Caco-2 (cell line): ENCODE measurements at regions not wholly inside any gene's neighbourhood (a gene's known extent, or its start where the extent isn't known, plus 50 kb on each side); places are given as distances from the start of the nearest gene placed in this dataset.

Experiments
- BruUV-seq: library from RNA; stranded (reverse); fragments of 400-500 nt; replicated peaks from 2 replicates; lab custom pipeline; 2021; lab: Mats Ljungman, UMichigan
- CTCF ChIA-PET: fragments of 300-600 bp; sonication (Branson Sonifier 250); formaldehyde crosslinking; loops from one replicate; lab custom pipeline; 2022; ENCODE audit warnings: antibody characterized with exemption; lab: Charles Lee
- POLR2A ChIA-PET: fragments of 300-600 bp; sonication (Branson Sonifier 250); formaldehyde crosslinking; loops from one replicate; lab custom pipeline; 2022; ENCODE audit warnings: antibody characterized with exemption; lab: Charles Lee
- DNase-seq, 2 experiments: peaks; one replicate each; pipeline versions ENCODE4 v3.0.0 to v3.0.0-alpha.2; 2020 to 2022
- H3K27me3 ChIP-seq: replicated peaks from 2 replicates; pipeline ENCODE4 v1.6.0; 2011; ENCODE audit warnings: low read length; ENCODE audit not compliant: control insufficient read depth, insufficient read depth
- H3K36me3 ChIP-seq: 2 replicates; pipeline ENCODE4 v1.5.1; 2011; ENCODE audit warnings: low read length; ENCODE audit not compliant: control insufficient read depth, insufficient read depth
- H3K4me1 ChIP-seq: fragments of 250-450 bp; sonication (Bioruptor Pico); 2 replicates; pipeline ENCODE4 v1.5.1; 2020; ENCODE audit warnings: mild to moderate bottlenecking
- H3K4me3 ChIP-seq: 2 replicates; pipeline ENCODE4 v1.5.1; 2011; ENCODE audit warnings: low read depth, mild to moderate bottlenecking, control low read depth, low read length
- H3K9me3 ChIP-seq: fragments of 250-450 bp; sonication (Bioruptor Pico); 2 replicates; pipeline ENCODE4 v1.5.1; 2020; ENCODE audit warnings: mild to moderate bottlenecking, moderate library complexity
- H3K27ac Mint-ChIP-seq: one replicate; pipeline ENCODE4 v1.8.0; 2022; ENCODE audit warnings: mixed read lengths; ENCODE audit not compliant: unreplicated experiment
- H3K27me3 Mint-ChIP-seq: one replicate; pipeline ENCODE4 v1.8.0; 2022; ENCODE audit warnings: mixed read lengths; ENCODE audit not compliant: insufficient read depth, unreplicated experiment
- H3K36me3 Mint-ChIP-seq: one replicate; pipeline ENCODE4 v1.8.0; 2022; ENCODE audit warnings: mild to moderate bottlenecking, mixed read lengths; ENCODE audit not compliant: insufficient read depth, unreplicated experiment
- H3K4me1 Mint-ChIP-seq: one replicate; pipeline ENCODE4 v1.8.0; 2022; ENCODE audit warnings: low read depth, mixed read lengths; ENCODE audit not compliant: unreplicated experiment
- H3K4me3 Mint-ChIP-seq: one replicate; pipeline ENCODE4 v1.8.0; 2022; ENCODE audit warnings: mild to moderate bottlenecking, moderate library complexity, mixed read lengths; ENCODE audit not compliant: unreplicated experiment
- H3K9me3 Mint-ChIP-seq: one replicate; pipeline ENCODE4 v1.8.0; 2022; ENCODE audit warnings: mixed read lengths; ENCODE audit not compliant: unreplicated experiment
- intact Hi-C: fragments of 100-400 bp; cut with micrococcal nuclease; formaldehyde crosslinking; loops from one replicate; pipeline ENCODE4 v1.10.0; 2022; ENCODE audit not compliant: unreplicated experiment
- TF ChIP-seq, protein P1 (sequence below), 2 experiments: fragments of 200-600 bp in 1 of 2; IDR thresholded peaks; 1 replicate in 1 of 2; 2 replicates in 1 of 2; pipeline versions ENCODE4 v1.5.1 to v1.8.0; 2011 to 2022; ENCODE audit warnings: antibody characterized with exemption in 1 of 2, control low read depth in 1 of 2, inconsistent platforms in 1 of 2, low read depth in 1 of 2, low read length in 1 of 2, mild to moderate bottlenecking in 1 of 2, moderate library complexity in 1 of 2; ENCODE audit not compliant: insufficient read depth in 1 of 2, severe bottlenecking in 1 of 2, unreplicated experiment in 1 of 2

DNA sequence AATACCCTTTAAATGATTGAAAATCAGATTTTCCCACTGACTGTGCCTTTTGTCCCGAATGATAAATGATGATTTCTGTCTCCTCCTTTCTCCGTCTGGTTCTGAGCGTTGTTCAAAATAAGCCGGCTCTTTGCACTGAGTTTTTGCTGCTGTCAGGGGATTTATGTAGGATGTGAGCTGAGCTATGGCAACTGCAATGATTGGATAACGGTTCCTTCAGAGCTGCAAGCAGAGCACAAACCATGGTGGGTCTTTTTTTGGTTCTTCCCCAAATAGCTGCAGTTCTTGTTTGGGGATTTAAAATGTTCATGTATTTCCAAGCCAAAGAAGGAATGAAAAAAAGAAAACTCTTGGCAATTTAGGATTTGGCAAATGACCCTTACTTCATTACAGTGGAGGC lies 124.5 kb upstream of the CASK start:
- Histone ChIP-seq H3K4me1 (no peaks in the 10 kb centered on the region), H3K27me3 (no peaks in the 10 kb centered on the region), H3K9me3 (no peaks in the 10 kb centered on the region), H3K36me3 (no peaks in the 10 kb centered on the region), H3K4me3 (no peak overlapping the region)
- POLR2A ChIA-PET: no interaction called here
- CTCF ChIA-PET: no interaction called here
- no peak overlapping the region for H3K27ac Mint-ChIP-seq
- H3K36me3 Mint-ChIP-seq: no peaks in the 10 kb centered on the region
- intact Hi-C loops: no loop called here
- no TSS peak for BruUV-seq
- H3K4me3 Mint-ChIP-seq: no peak overlapping the region
- peaks cover 6% of the 10 kb centered on the region for H3K4me1 Mint-ChIP-seq
- TF ChIP-seq, protein P1, sequence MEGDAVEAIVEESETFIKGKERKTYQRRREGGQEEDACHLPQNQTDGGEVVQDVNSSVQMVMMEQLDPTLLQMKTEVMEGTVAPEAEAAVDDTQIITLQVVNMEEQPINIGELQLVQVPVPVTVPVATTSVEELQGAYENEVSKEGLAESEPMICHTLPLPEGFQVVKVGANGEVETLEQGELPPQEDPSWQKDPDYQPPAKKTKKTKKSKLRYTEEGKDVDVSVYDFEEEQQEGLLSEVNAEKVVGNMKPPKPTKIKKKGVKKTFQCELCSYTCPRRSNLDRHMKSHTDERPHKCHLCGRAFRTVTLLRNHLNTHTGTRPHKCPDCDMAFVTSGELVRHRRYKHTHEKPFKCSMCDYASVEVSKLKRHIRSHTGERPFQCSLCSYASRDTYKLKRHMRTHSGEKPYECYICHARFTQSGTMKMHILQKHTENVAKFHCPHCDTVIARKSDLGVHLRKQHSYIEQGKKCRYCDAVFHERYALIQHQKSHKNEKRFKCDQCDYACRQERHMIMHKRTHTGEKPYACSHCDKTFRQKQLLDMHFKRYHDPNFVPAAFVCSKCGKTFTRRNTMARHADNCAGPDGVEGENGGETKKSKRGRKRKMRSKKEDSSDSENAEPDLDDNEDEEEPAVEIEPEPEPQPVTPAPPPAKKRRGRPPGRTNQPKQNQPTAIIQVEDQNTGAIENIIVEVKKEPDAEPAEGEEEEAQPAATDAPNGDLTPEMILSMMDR (IDR thresholded peaks at IDR 0.05; ENCODE audit: insufficient read depth in 1 of 2, low read depth in 1 of 2, low read length in 1 of 2, severe bottlenecking in 1 of 2, unreplicated experiment in 1 of 2): no peak
- no peak for DNase-seq
- H3K9me3 Mint-ChIP-seq: no peaks in the 10 kb centered on the region
- H3K27me3 Mint-ChIP-seq: no peaks in the 10 kb centered on the region

GRCh38 chrX:42028109-42028508 lies 104.8 kb upstream of the CASK start:
- Mint-ChIP-seq H3K4me3 (peak overlapping the region; percentile 62), H3K36me3 (peaks cover 5% of the 10 kb centered on the region)

GRCh38 chrX:42027367-42028000 lies 104.1 kb upstream of the CASK start:
- H3K4me1 ChIP-seq: peaks cover 23% of the 10 kb centered on the region
- Mint-ChIP-seq H3K27ac (peak overlapping the region; percentile 92), H3K27me3 (no peaks in the 10 kb centered on the region), H3K4me1 (peaks cover 12% of the 10 kb centered on the region), H3K4me3 (peak overlapping the region; percentile 62), H3K36me3 (peaks cover 5% of the 10 kb centered on the region), H3K9me3 (no peaks in the 10 kb centered on the region)
- CTCF ChIA-PET: interaction anchor here (1.2 kb wide), 1 partner anchor 103 kb away, joined by 4 read pairs; no protein-coding TSS in a partner anchor
- H3K36me3 ChIP-seq: no peaks in the 10 kb centered on the region; the same call in 1 of the 2 replicates
- DNase-seq: peak in 1 of 2 experiments; percentile 18
- TF ChIP-seq, protein P1 (IDR thresholded peaks at IDR 0.05; ENCODE audit: insufficient read depth in 1 of 2, low read depth in 1 of 2, low read length in 1 of 2, severe bottlenecking in 1 of 2, unreplicated experiment in 1 of 2): no peak
- H3K27me3 ChIP-seq: no peaks in the 10 kb centered on the region
- intact Hi-C loops: loop anchor here (1.0 to 5.0 kb wide), 4 partner anchors 65 to 230 kb away; partner anchors contain the start of gene CASK
- TSS peak; percentile 95 for BruUV-seq
- H3K4me3 ChIP-seq: no peak overlapping the region
- no peaks in the 10 kb centered on the region for H3K9me3 ChIP-seq
- POLR2A ChIA-PET: no interaction called here

More at GRCh38 chrX:42028109-42028508, 104.8 kb upstream of the CASK start:
- Mint-ChIP-seq H3K4me1 (peaks cover 12% of the 10 kb centered on the region), H3K9me3 (no peaks in the 10 kb centered on the region), H3K27me3 (no peaks in the 10 kb centered on the region), H3K27ac (peak overlapping the region; percentile 92)
- TF ChIP-seq, protein P1 (IDR thresholded peaks at IDR 0.05; ENCODE audit: insufficient read depth in 1 of 2, low read depth in 1 of 2, low read length in 1 of 2, severe bottlenecking in 1 of 2, unreplicated experiment in 1 of 2): no peak
- CTCF ChIA-PET: interaction anchor here (1.2 kb wide), 1 partner anchor 104 kb away, joined by 4 read pairs; no protein-coding TSS in a partner anchor
- intact Hi-C loops: loop anchor here (5.0 kb wide), 2 partner anchors 106 to 231 kb away; partner anchors contain the start of gene CASK
- Histone ChIP-seq H3K27me3 (no peaks in the 10 kb centered on the region), H3K36me3 (no peaks in the 10 kb centered on the region; the same call in 1 of the 2 replicates), H3K4me1 (peaks cover 23% of the 10 kb centered on the region), H3K4me3 (no peak overlapping the region), H3K9me3 (no peaks in the 10 kb centered on the region)
- peak; percentile 68 to 76 for DNase-seq
- BruUV-seq: no TSS peak
- POLR2A ChIA-PET: no interaction called here
